HCT116 (cell line): ENCODE measurements at regions not wholly inside any gene's neighbourhood (a gene's known extent, or its start where the extent isn't known, plus 50 kb on each side); places are given as distances from the start of the nearest gene placed in this dataset.

ENCODE experiments used
- ATAC-seq: fragments of 200-7000 bp; cut with Tn5 transposase; 2 replicates; pipeline ENCODE4 v1.9.1; 2020; ENCODE audit warnings: mild to moderate bottlenecking, moderate library complexity
- BruUV-seq: library from RNA; stranded (reverse); fragments of 400-500 nt; replicated peaks from 2 replicates; lab custom pipeline; 2021; lab: Mats Ljungman, UMichigan
- CTCF ChIA-PET: fragments of 300-600 bp; sonication (Branson Sonifier 250); formaldehyde crosslinking; loops from one replicate; lab custom pipeline; 2021; ENCODE audit warnings: antibody characterized with exemption; lab: Charles Lee
- POLR2A ChIA-PET: fragments of 300-600, 350-600 bp; sonication (Branson Sonifier 250); formaldehyde crosslinking; loops from one replicate; lab custom pipeline; 2021; ENCODE audit warnings: antibody characterized with exemption; lab: Charles Lee
- RAD21 ChIA-PET, 2 experiments: fragments of 300-600 bp; sonication (Branson Sonifier 250); formaldehyde crosslinking; loops; one replicate each; lab custom pipeline; 2023; ENCODE audit warnings: low total read pairs in 2 of 2; ENCODE audit not compliant: uncharacterized antibody in 2 of 2, unreplicated experiment in 2 of 2, low non-redundant PET in 1 of 2; lab: Charles Lee
- DNase-seq: peaks from one replicate; pipeline ENCODE4 v3.0.0-alpha.2; 2010; ENCODE audit warnings: low read depth, low spot score
- H2AFZ ChIP-seq: fragments of 200-600 bp; shearing (Covaris generic), sonication (generic); 2 replicates; pipeline ENCODE4 v1.6.1; 2017; ENCODE audit warnings: low read depth, mixed run types, mixed read lengths, antibody characterized with exemption, low read length; ENCODE audit not compliant: poor library complexity, severe bottlenecking
- H3K27ac ChIP-seq: 2 replicates; pipeline ENCODE4 v1.5.1; 2012; ENCODE audit warnings: low read depth, low read length
- H3K27me3 ChIP-seq: fragments of 200-600 bp; sonication (generic); 2 replicates; pipeline ENCODE4 v1.6.1; 2016; ENCODE audit warnings: mixed run types, low read length, mixed read lengths; ENCODE audit not compliant: insufficient read depth
- H3K36me3 ChIP-seq, 2 experiments: fragments of 200-500 bp in 1 of 2; fragments of 200-600 bp in 1 of 2; sonication (Bioruptor generic) in 1 of 2; sonication (generic) in 1 of 2; 2 replicates each; pipeline versions ENCODE4 v1.5.1 to v1.6.1; 2014 to 2016; ENCODE audit warnings: low read length in 2 of 2, inconsistent platforms in 1 of 2, mixed read lengths in 1 of 2, mixed run types in 1 of 2; ENCODE audit not compliant: insufficient read depth in 2 of 2, control insufficient read depth in 1 of 2
- H3K4me1 ChIP-seq, 2 experiments: fragments of 200-600 bp in 1 of 2; sonication (generic) in 1 of 2; 2 replicates each; pipeline versions ENCODE4 v1.5.1 to v1.6.1; 2012 to 2017; ENCODE audit warnings: low read length in 2 of 2, inconsistent platforms in 1 of 2, mild to moderate bottlenecking in 1 of 2, mixed read lengths in 1 of 2, mixed run types in 1 of 2, moderate library complexity in 1 of 2; ENCODE audit not compliant: insufficient read depth in 2 of 2, control insufficient read depth in 1 of 2
- H3K4me2 ChIP-seq: fragments of 200-600 bp; sonication (generic); 2 replicates; pipeline ENCODE4 v1.6.1; 2017; ENCODE audit warnings: mixed run types, low read length, mixed read lengths
- H3K4me3 ChIP-seq, 2 experiments: fragments of 200-600 bp in 1 of 2; sonication (generic) in 1 of 2; replicated peaks in 1 of 2; 2 replicates each; pipeline ENCODE4 v1.5.1; 2011 to 2016; ENCODE audit warnings: low read length in 2 of 2, control low read depth in 1 of 2, low read depth in 1 of 2, mild to moderate bottlenecking in 1 of 2, mixed read lengths in 1 of 2, mixed run types in 1 of 2
- H3K79me2 ChIP-seq: fragments of 200-600 bp; sonication (generic); 2 replicates; pipeline ENCODE4 v1.6.1; 2017; ENCODE audit warnings: mild to moderate bottlenecking, mixed run types, low read length, moderate library complexity, mixed read lengths; ENCODE audit not compliant: insufficient read depth
- H3K9ac ChIP-seq: fragments of 200-600 bp; sonication (generic); 2 replicates; pipeline ENCODE4 v1.6.1; 2016; ENCODE audit warnings: low read length, mixed read lengths
- H3K9me2 ChIP-seq: fragments of 200-600 bp; sonication (generic), shearing (Covaris generic); 2 replicates; pipeline ENCODE4 v1.6.1; 2017; ENCODE audit warnings: mixed run types, mild to moderate bottlenecking, moderate library complexity; ENCODE audit not compliant: insufficient read depth
- H3K9me3 ChIP-seq, 2 experiments: fragments of 200-500 bp in 1 of 2; fragments of 200-600 bp in 1 of 2; sonication (Bioruptor generic) in 1 of 2; sonication (generic) in 1 of 2; 2 replicates each; pipeline ENCODE4 v1.6.1; 2014 to 2017; ENCODE audit warnings: low read length in 2 of 2, mixed read lengths in 2 of 2, inconsistent platforms in 1 of 2, low read depth in 1 of 2, mild to moderate bottlenecking in 1 of 2, mixed run types in 1 of 2, moderate library complexity in 1 of 2; ENCODE audit not compliant: control insufficient read depth in 1 of 2, insufficient read depth in 1 of 2
- H4K20me1 ChIP-seq: fragments of 200-600 bp; sonication (generic), shearing (Covaris generic); 2 replicates; pipeline ENCODE4 v1.6.1; 2017; ENCODE audit warnings: mixed run types, mild to moderate bottlenecking, moderate library complexity; ENCODE audit not compliant: insufficient read depth
- ATF3 ChIP-seq: IDR thresholded peaks from 2 replicates; pipeline ENCODE4 v1.6.1; 2012
- CEBPB ChIP-seq: IDR thresholded peaks from 2 replicates; pipeline ENCODE4 v1.6.1; 2012; ENCODE audit warnings: low read depth
- CTCF ChIP-seq, 3 experiments: fragments of 200-600 bp in 1 of 3; sonication (generic) in 1 of 3; IDR thresholded peaks in 2 of 3; conservative IDR thresholded peaks in 1 of 3; 2 replicates each; pipeline ENCODE4 v1.5.1; 2012 to 2017; ENCODE audit warnings: low read depth in 2 of 3, low read length in 2 of 3, antibody characterized with exemption in 1 of 3, borderline replicate concordance in 1 of 3, control low read depth in 1 of 3, mild to moderate bottlenecking in 1 of 3, mixed read lengths in 1 of 3, mixed run types in 1 of 3, moderate library complexity in 1 of 3; ENCODE audit not compliant: insufficient read depth in 1 of 3
- EGR1 ChIP-seq: IDR thresholded peaks from 2 replicates; pipeline ENCODE4 v1.6.1; 2012; ENCODE audit warnings: low read depth
- EZH2phosphoT487 ChIP-seq: fragments of 200-600 bp; IDR thresholded peaks from 2 replicates; pipeline ENCODE4 v1.6.1; 2018; ENCODE audit warnings: antibody characterized with exemption, borderline replicate concordance
- MAX ChIP-seq: IDR thresholded peaks from 2 replicates; pipeline ENCODE4 v1.6.1; 2012
- POLR2A ChIP-seq: IDR thresholded peaks from 2 replicates; pipeline ENCODE4 v1.7.0; 2011; ENCODE audit warnings: borderline replicate concordance; ENCODE audit not compliant: insufficient read depth, insufficient read length; ENCODE audit errors: extremely low read depth
- POLR2AphosphoS5 ChIP-seq: IDR thresholded peaks from 2 replicates; pipeline ENCODE4 v1.6.1; 2011; ENCODE audit warnings: mild to moderate bottlenecking, low read depth, low read length, moderate library complexity
- RAD21 ChIP-seq: IDR thresholded peaks from 2 replicates; pipeline ENCODE4 v1.6.1; 2012; ENCODE audit warnings: low read depth, mild to moderate bottlenecking
- SIN3A ChIP-seq: IDR thresholded peaks from 2 replicates; pipeline ENCODE4 v1.6.1; 2012; ENCODE audit warnings: low read depth
- SP1 ChIP-seq: IDR thresholded peaks from 2 replicates; pipeline ENCODE4 v1.6.1; 2012; ENCODE audit warnings: low read depth
- ZNF274 ChIP-seq: fragments of 200-500 bp; sonication (Bioruptor generic); IDR thresholded peaks from 2 replicates; pipeline ENCODE4 v1.6.1; 2014; ENCODE audit warnings: mild to moderate bottlenecking, low read depth, low read length, inconsistent platforms
- intact Hi-C: fragments of 100-400 bp; cut with micrococcal nuclease; formaldehyde crosslinking; loops from 2 replicates; pipeline ENCODE4 v1.10.0; 2022

GRCh38 chr13:99663185-99663825, 162.0 kb downstream of the TM9SF2 start:
- no TSS peak for BruUV-seq
- CTCF ChIA-PET, result no interaction called here
- no peaks in the 10 kb centered on the region for H3K27me3 ChIP-seq

More at GRCh38 chr13:99663185-99663825, 162.0 kb downstream of the TM9SF2 start:
- Histone ChIP-seq H3K27ac (no peak overlapping the region), H3K4me1 (peaks cover 0 to 11% of the 10 kb centered on the region in 2 experiments; a peak in 2 of 4 replicates), H3K79me2 (no peaks in the 10 kb centered on the region), H3K4me3 (no peak overlapping the region), H3K9me2 (no peaks in the 10 kb centered on the region), H3K9me3 (no peaks in the 10 kb centered on the region), H3K4me2 (no peak overlapping the region), H2AFZ (no peak overlapping the region), H3K9ac (no peak overlapping the region), H3K36me3 (no peaks in the 10 kb centered on the region), H4K20me1 (no peaks in the 10 kb centered on the region)
- no peak for ATAC-seq
- intact Hi-C loops, result no loop called here
- DNase-seq, result no peak
- no peak for TF ChIP-seq EZH2phosphoT487
- TF ChIP-seq POLR2AphosphoS5, result no peak
- no peak for TF ChIP-seq EGR1
- no peak for TF ChIP-seq CTCF (IDR thresholded peaks at IDR 0.05 in 2 of 3, conservative IDR thresholded peaks at IDR 0.05 in 1 of 3; ENCODE audit: borderline replicate concordance in 1 of 3, insufficient read depth in 1 of 3, low read depth in 2 of 3, low read length in 2 of 3)
- TF ChIP-seq MAX, result no peak
- TF ChIP-seq ZNF274, result no peak
- no peak for TF ChIP-seq RAD21
- TF ChIP-seq SIN3A, result no peak
- TF ChIP-seq SP1, result no peak
- no peak for TF ChIP-seq POLR2A
- no peak for TF ChIP-seq CEBPB
- TF ChIP-seq ATF3, result no peak
- ChIA-PET POLR2A (no interaction called here), RAD21 (no interaction called here)
